ENCODE measurements at regions not wholly inside any gene's neighbourhood (a gene's known extent, or its start where the extent isn't known, plus 50 kb on each side); places are given as distances from the start of the nearest gene placed in this dataset.

DNA sequence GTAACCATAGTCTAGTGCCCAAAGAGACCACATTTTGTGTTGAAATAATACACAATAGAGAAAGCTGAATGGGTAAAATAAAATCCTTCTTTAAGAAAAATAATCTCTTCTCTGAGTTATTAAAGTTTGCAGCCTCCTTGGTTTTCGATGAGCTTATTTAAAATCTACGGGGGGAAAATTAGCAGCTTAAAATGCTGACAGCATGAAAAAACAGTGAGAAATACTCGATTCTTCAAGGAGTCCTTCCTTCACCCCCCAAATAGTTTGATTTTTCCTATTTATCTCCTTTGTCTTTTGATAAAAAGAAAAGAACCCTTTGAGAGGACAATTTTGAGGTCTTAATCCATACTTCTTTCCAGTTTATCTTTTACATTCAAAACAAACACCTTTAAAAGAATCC is 394.0 kb upstream of the B3GALT2 start:
- no peak for TF ChIP-seq CSRNP3 (CRISPR knock-in tag; IDR thresholded peaks at IDR 0.05)
- TF ChIP-seq ARNTL (CRISPR knock-in tag; IDR thresholded peaks at IDR 0.05; ENCODE audit: borderline replicate concordance, low read depth), result no peak
- no peak for TF ChIP-seq BACH2 (CRISPR knock-in tag; IDR thresholded peaks at IDR 0.05; ENCODE audit: borderline replicate concordance)
- TF ChIP-seq RARB (CRISPR knock-in tag; IDR thresholded peaks at IDR 0.05), result no peak
- no peak for TF ChIP-seq ZFP3 (CRISPR knock-in tag; IDR thresholded peaks at IDR 0.05)
- TF ChIP-seq ZNF8 (CRISPR knock-in tag; IDR thresholded peaks at IDR 0.05), result no peak
- no peak for TF ChIP-seq POU6F1 (CRISPR knock-in tag; IDR thresholded peaks at IDR 0.05; ENCODE audit: borderline replicate concordance, low read depth)
- TF ChIP-seq GLIS3 (CRISPR knock-in tag; IDR thresholded peaks at IDR 0.05), result no peak
- no peak for TF ChIP-seq CSDC2 (CRISPR knock-in tag; IDR thresholded peaks at IDR 0.05)
- TF ChIP-seq ZNF70 (CRISPR knock-in tag; IDR thresholded peaks at IDR 0.05), result no peak
- TF ChIP-seq OSR1 (CRISPR knock-in tag; IDR thresholded peaks at IDR 0.05), result no peak
- no peak for TF ChIP-seq TOX (CRISPR knock-in tag; IDR thresholded peaks at IDR 0.05; ENCODE audit: borderline replicate concordance)
- TF ChIP-seq PPARA (CRISPR knock-in tag; IDR thresholded peaks at IDR 0.05; ENCODE audit: borderline replicate concordance), result no peak
- no peak for TF ChIP-seq PATZ1 (CRISPR knock-in tag; IDR thresholded peaks at IDR 0.05; ENCODE audit: borderline replicate concordance)
